Tibial artery (tissue), 4 donors: ENCODE measurements at regions not wholly inside any gene's neighbourhood (a gene's known extent, or its start where the extent isn't known, plus 50 kb on each side); places are given as distances from the start of the nearest gene placed in this dataset.

Source experiments
- DNase-seq, 2 donors: peaks; one replicate each; pipeline ENCODE4 v3.0.0-alpha.2; 2019
- H3K27ac ChIP-seq, 2 donors: fragments of 200-600 bp; sonication (generic) in 1 of 2; 1 replicate in 1 of 2; 2 replicates in 1 of 2; pipeline ENCODE4 v1.5.1; 2018 to 2019; ENCODE audit warnings: mild to moderate bottlenecking in 1 of 2
- H3K27me3 ChIP-seq, 2 donors: fragments of 200-600 bp; sonication (generic) in 1 of 2; one replicate each; pipeline versions ENCODE4 v1.5.1 to v1.6.0; 2016 to 2019
- H3K36me3 ChIP-seq, 3 donors: fragments of 200-600 bp; sonication (generic) in 2 of 3; one replicate each; pipeline ENCODE4 v1.5.1; 2016 to 2019; ENCODE audit warnings: mild to moderate bottlenecking in 2 of 3
- H3K4me1 ChIP-seq, 4 donors: fragments of 200-600 bp; sonication (generic) in 2 of 4; 1 replicate in 3 of 4; 2 replicates in 1 of 4; pipeline ENCODE4 v1.5.1; 2016 to 2019
- H3K4me3 ChIP-seq, 2 donors: fragments of 200-600 bp; sonication (generic) in 1 of 2; 1 replicate in 1 of 2; 2 replicates in 1 of 2; pipeline ENCODE4 v1.5.1; 2018 to 2019; ENCODE audit warnings: mild to moderate bottlenecking in 2 of 2
- H3K9me3 ChIP-seq, 3 donors: fragments of 200-600 bp; sonication (generic) in 1 of 3; one replicate each; pipeline ENCODE4 v1.5.1; 2016 to 2019
- CTCF ChIP-seq, 2 experiments: fragments of 200-600 bp in 1 of 2; fragments of 450-650 bp in 1 of 2; IDR thresholded peaks; one replicate each; pipeline ENCODE4 v1.5.1; 2017 to 2019; ENCODE audit warnings: antibody characterized with exemption in 2 of 2, mild to moderate bottlenecking in 1 of 2, moderate library complexity in 1 of 2
- intact Hi-C: fragments of 100-400 bp; cut with DNase I; formaldehyde crosslinking; loops from one replicate; pipeline ENCODE4 v1.15.0; 2023; ENCODE audit warnings: low total_unique reads

- intact Hi-C loops: no loop called here
- H3K36me3 ChIP-seq: no peaks in the 10 kb centered on the region
- no peaks in the 10 kb centered on the region for H3K4me1 ChIP-seq
- H3K27me3 ChIP-seq: peaks cover 0 to 42% of the 10 kb centered on the region in 2 donors
- H3K4me3 ChIP-seq: no peak overlapping the region
- peak in 1 of 2 experiments; percentile 19 for TF ChIP-seq CTCF (IDR thresholded peaks at IDR 0.05)
- H3K9me3 ChIP-seq: no peaks in the 10 kb centered on the region
- peak in 1 of 2 donors; percentile 41 for DNase-seq
- no peak overlapping the region for H3K27ac ChIP-seq
Measured at GRCh38 chr22:45101515-45102227, 62.1 kb upstream of the NUP50 start.

GRCh38 chr22:45102896-45103420 is 60.8 kb upstream of the NUP50 start:
- no peak for DNase-seq
- Histone ChIP-seq H3K27ac (no peak overlapping the region), H3K36me3 (no peaks in the 10 kb centered on the region), H3K4me3 (no peak overlapping the region), H3K27me3 (peaks cover 0 to 41% of the 10 kb centered on the region in 2 donors), H3K9me3 (no peaks in the 10 kb centered on the region), H3K4me1 (no peaks in the 10 kb centered on the region)
- no peak for TF ChIP-seq CTCF (IDR thresholded peaks at IDR 0.05)
- intact Hi-C loops: no loop called here

GRCh38 chr22:45103756-45104155 is 60.0 kb upstream of the NUP50 start:
- H3K36me3 ChIP-seq: no peaks in the 10 kb centered on the region
- H3K9me3 ChIP-seq: no peaks in the 10 kb centered on the region
- intact Hi-C loops: no loop called here
- no peaks in the 10 kb centered on the region for H3K4me1 ChIP-seq
- H3K27me3 ChIP-seq: peaks cover 0 to 33% of the 10 kb centered on the region in 2 donors
- no peak overlapping the region for H3K27ac ChIP-seq
- no peak overlapping the region for H3K4me3 ChIP-seq
- no peak for DNase-seq
- TF ChIP-seq CTCF (IDR thresholded peaks at IDR 0.05): no peak

- Histone ChIP-seq H3K9me3 (no peaks in the 10 kb centered on the region), H3K4me1 (no peaks in the 10 kb centered on the region), H3K36me3 (no peaks in the 10 kb centered on the region), H3K27me3 (peaks cover 0 to 30% of the 10 kb centered on the region in 2 donors), H3K4me3 (no peak overlapping the region), H3K27ac (no peak overlapping the region)
- TF ChIP-seq CTCF (IDR thresholded peaks at IDR 0.05): no peak
- intact Hi-C loops: no loop called here
- DNase-seq: no peak
Measured at GRCh38 chr22:45104313-45104712, 59.4 kb upstream of the NUP50 start.

- Histone ChIP-seq H3K4me1 (no peaks in the 10 kb centered on the region), H3K4me3 (no peak overlapping the region), H3K27me3 (peaks cover 0 to 23% of the 10 kb centered on the region in 2 donors), H3K9me3 (no peaks in the 10 kb centered on the region), H3K27ac (no peak overlapping the region), H3K36me3 (no peaks in the 10 kb centered on the region)
- intact Hi-C loops: no loop called here
- TF ChIP-seq CTCF (IDR thresholded peaks at IDR 0.05): no peak
- DNase-seq: no peak
Measured at GRCh38 chr22:45105281-45105702, 58.4 kb upstream of the NUP50 start.
